ENCODE measurements at regions not wholly inside any gene's neighbourhood (a gene's known extent, or its start where the extent isn't known, plus 50 kb on each side); places are given as distances from the start of the nearest gene placed in this dataset.

GRCh38 chr9:13354733-13355132, 75.2 kb upstream of the MPDZ start:
- H3K27ac Mint-ChIP-seq: no peak overlapping the region
- no peaks in the 10 kb centered on the region for H3K4me1 Mint-ChIP-seq
- no peak for ATAC-seq
- H3K36me3 Mint-ChIP-seq: no peaks in the 10 kb centered on the region
- H3K4me3 Mint-ChIP-seq: no peak overlapping the region
- H3K9me3 Mint-ChIP-seq: no peaks in the 10 kb centered on the region
- no peaks in the 10 kb centered on the region for H3K27me3 Mint-ChIP-seq

GRCh38 chr9:13352451-13352979, 73.0 kb upstream of the MPDZ start:
- no peak overlapping the region for H3K27ac Mint-ChIP-seq
- H3K4me3 Mint-ChIP-seq: no peak overlapping the region
- ATAC-seq: no peak
- H3K27me3 Mint-ChIP-seq: no peaks in the 10 kb centered on the region
- no peaks in the 10 kb centered on the region for H3K9me3 Mint-ChIP-seq
- no peaks in the 10 kb centered on the region for H3K4me1 Mint-ChIP-seq
- H3K36me3 Mint-ChIP-seq: no peaks in the 10 kb centered on the region

- ATAC-seq: no peak
- no peaks in the 10 kb centered on the region for H3K36me3 Mint-ChIP-seq
- H3K9me3 Mint-ChIP-seq: no peaks in the 10 kb centered on the region
- H3K27me3 Mint-ChIP-seq: no peaks in the 10 kb centered on the region
- H3K27ac Mint-ChIP-seq: no peak overlapping the region
- no peaks in the 10 kb centered on the region for H3K4me1 Mint-ChIP-seq
- H3K4me3 Mint-ChIP-seq: no peak overlapping the region
These were observed 72.4 kb upstream of the MPDZ start for GRCh38 chr9:13351778-13352386.

- Mint-ChIP-seq H3K27me3 (no peaks in the 10 kb centered on the region), H3K9me3 (no peaks in the 10 kb centered on the region), H3K27ac (no peak overlapping the region), H3K4me1 (no peaks in the 10 kb centered on the region), H3K36me3 (no peaks in the 10 kb centered on the region), H3K4me3 (no peak overlapping the region)
- no peak for ATAC-seq
These were observed 53.1 kb upstream of the MPDZ start for GRCh38 chr9:13332571-13332970.

DNA sequence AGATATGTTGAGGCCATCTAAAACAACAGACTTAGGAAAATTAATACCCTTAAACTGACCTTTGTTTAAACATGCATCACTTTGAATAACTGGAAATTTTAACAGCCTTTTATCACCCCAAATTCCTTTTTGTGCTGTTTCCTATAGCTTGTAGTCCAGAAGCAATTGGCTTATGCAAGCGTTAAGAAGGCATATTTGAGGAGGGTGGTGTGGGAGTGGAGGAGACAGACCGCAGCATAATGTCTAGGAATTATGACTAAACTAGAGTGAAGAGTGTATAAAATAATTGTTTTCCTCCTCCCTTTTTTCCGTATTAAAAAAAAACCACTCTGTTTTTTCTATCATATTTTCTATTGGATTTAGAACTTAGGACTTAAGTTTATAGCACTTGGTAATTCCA, 51.8 kb upstream of the MPDZ start:
- ATAC-seq: no peak
- no peaks in the 10 kb centered on the region for H3K27me3 Mint-ChIP-seq
- no peaks in the 10 kb centered on the region for H3K9me3 Mint-ChIP-seq
- no peaks in the 10 kb centered on the region for H3K4me1 Mint-ChIP-seq
- H3K36me3 Mint-ChIP-seq: no peaks in the 10 kb centered on the region
- H3K27ac Mint-ChIP-seq: no peak overlapping the region
- H3K4me3 Mint-ChIP-seq: no peak overlapping the region

GRCh38 chr9:13330396-13331004, 51.0 kb upstream of the MPDZ start:
- ATAC-seq: no peak
- Mint-ChIP-seq H3K4me3 (no peak overlapping the region), H3K36me3 (no peaks in the 10 kb centered on the region), H3K9me3 (no peaks in the 10 kb centered on the region), H3K27me3 (no peaks in the 10 kb centered on the region), H3K27ac (no peak overlapping the region), H3K4me1 (no peaks in the 10 kb centered on the region)
